Stimulated activated naive CD4-positive, alpha-beta T cell (primary cell): ENCODE measurements at regions not wholly inside any gene's neighbourhood (a gene's known extent, or its start where the extent isn't known, plus 50 kb on each side); places are given as distances from the start of the nearest gene placed in this dataset.
A peak's percentile ranks its signal among the peaks of the same experiment; 100 is the strongest.
"Not testable (repeated sequence)": the region's sequence is repeated elsewhere in the genome, so short reads cannot be mapped to it uniquely, and the experiment has no call there.

Experiments
- DNase-seq, 6 experiments: peaks; one replicate each; lab custom pipeline; 2025; lab: John Stamatoyannopoulos, UW

DNA sequence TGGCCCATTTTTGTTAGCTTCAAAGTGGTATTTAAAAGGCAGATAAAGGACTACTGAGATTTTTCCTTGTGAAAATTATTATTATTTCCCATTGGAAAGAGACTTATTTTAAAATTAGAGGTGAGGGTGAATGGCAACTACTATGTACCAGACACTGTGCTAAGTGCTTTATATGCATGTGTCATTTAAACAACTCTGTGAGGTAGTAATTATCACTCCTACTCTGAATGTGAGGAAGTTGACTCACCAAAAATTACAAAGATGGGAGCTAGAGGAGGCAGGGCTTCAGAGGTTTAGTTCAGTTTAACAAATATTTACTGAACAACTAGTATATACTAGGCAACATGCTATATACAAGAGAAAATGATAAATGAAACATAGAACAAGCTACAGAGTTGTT, 78.2 kb downstream of the MSL3 start:
- DNase-seq: no peak

DNA sequence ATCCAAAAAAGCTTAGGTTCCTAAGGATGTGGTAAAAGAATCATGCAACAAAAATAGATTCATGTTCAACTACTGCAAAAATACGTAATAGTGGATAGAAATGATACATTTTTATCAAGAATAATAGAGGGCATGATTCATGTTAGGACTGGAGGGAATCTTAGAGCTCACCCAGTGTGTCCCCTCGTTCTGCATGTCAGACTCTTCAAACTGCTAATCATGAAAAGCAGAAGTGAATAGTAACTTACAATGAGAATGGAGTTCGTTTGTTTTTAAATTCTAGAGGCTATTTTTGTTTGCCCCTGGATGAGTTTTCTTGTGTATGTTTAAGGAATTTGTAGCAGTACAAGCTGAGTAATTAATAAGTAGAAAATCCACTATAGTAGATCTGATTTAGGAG, 79.4 kb downstream of the MSL3 start:
- no peak for DNase-seq

DNA sequence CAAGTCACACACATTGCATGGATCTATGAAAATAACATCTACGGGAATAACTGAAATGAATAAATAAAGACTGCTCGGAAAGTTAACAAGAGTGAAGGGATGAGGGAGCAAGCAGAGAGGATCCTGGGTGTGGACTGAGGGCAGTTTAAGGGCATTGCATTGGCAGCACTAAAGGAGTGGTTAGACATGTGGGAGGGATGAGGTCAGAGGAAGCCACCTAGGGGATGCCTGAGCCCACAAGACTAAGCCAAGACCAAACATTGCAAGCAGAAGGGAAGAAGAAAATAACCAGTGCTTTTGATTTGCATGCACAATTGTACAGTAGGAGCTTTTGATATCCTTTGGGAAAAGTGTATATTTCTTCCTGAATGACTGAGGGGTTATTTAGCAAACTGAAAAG, 106.1 kb downstream of the MSL3 start:
- no peak for DNase-seq

DNA sequence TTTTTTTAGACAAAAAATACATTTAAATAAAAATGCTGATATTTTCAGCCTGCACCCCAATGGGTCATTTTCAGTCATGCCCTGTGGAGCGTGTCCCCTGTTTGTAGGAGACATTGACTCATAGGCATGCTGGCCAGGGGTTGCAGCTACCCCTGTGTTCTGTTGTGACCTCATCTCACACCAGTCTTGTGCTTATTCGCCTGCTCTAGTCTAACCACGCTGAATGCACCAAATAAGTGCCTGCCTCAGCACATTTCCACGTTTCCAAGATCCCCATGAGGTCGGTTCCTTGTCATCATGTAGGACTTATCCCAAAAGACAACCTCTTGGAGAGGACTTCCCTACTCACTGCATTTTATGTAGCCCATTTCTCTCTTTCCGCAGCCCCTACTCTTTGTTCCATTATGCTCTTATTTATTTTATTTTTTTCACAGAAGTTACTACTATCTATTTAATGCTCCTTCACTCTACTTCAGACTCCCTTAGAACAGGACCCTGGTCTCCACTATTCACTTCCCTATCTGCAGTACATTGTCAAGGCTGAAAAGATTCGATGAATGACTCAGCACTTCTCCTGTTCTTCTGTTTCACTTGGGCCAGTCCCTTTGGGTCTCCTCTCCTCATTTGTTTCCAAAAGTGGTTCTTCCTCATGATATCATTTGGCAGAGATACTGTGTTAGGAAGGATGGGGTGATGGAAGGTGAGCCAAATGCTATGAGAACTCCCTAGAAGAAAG, 109.7 kb downstream of the MSL3 start:
- no peak for DNase-seq

DNA sequence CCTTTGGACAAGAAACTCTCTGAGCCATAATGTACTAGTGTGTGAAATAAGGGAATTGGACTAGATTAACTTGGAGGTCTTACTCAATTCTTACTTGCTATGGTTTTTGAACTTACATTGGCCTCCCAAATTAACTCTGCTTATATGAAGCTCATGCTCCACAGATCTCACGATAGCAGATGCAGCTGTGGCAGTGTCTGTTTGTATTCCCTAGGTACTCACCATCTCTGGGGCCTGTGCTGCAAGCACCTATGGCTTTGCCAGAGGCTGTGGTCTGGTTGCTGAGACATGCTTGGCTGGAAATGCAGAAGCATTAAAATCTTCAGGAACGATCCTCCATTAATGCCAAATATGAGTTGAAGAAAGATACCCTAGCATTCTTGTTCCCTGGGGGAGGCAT, 112.8 kb downstream of the MSL3 start:
- no peak for DNase-seq

DNA sequence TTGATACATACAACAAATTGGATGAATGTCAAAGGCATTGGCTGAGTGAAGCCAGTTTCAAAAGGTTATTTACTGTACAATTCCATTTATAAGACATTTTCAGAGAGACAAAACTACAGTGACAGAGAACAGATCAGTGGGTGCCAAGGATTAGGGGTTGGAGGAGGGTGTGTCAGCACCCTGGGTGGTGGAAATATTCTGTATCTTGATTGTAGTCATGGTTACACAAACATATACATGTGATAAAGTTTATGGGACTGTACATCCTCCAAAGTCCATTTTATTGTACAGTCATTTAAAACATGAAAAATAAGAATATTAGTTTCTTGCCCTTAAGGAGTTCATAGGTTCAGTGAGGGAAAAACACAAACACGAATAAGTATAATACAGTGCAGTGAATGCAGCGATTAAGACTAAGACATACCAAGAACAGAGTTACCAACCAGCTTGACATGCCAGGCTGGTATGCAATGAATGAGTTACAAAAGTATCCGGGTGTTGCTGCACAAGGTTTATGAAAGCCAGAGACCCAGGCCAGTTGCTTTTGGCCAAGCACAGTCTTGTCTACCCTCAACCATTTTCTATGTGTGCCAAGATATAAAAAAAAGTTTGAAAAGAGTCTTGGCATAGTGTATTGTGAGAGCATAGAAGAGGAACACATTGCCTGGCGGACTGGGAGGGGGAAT, 123.6 kb downstream of the MSL3 start:
- no peak for DNase-seq

DNA sequence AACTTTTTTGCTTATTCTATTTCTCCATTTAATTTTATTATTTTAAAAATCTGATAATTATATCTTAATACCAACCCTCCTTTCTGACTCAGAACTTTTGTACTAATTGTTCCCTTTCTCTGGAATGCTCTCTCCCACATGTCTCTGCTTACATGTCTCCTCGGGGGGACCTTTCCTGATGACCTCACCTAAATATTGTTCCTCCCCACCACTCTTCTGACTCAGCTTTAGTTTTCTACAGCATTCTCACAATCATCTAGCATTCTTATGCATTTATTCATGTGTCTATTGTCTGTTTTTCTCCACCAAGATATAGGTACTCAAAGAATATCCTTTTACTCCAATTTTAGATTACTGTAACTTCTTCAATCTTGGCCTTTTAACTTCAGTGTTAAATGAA, 128.7 kb downstream of the MSL3 start:
- DNase-seq: no peak

DNA sequence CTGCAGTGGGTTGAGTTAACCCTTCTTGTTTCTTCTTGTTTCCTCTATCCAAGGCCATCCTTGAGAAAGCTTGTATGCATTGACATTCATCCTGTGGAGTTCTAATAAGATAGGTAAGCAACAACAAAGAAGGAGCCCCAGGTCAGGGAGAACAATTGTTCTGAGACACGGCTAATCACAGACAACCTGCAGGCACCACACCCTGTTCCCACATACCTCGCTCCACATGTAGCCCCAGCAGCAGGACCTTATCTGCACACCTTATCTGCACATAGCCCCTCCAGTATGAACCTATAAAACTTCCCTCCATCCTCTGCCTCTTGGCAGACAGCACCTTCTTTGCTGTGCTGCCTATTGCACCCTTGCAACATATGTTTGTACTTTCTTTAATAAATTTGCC, 129.1 kb downstream of the MSL3 start:
- DNase-seq: no peak

DNA sequence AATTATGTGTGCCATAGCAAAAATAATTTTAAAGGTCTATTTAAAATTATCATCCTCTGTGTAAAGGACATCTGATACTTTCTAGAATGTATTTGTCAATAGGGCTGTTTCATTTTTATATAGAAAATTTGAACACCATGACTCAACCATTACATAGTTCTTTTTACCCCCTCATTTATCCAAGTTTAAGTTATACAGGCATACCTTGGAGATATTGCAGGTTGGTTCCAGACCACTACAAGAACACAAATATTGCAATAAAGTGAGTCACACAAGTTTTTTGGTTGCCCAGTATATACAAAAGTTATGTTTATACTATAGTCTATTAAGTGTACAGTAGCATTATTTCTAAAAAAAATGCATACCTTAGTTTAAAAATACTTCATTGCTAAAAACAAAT, 130.4 kb downstream of the MSL3 start:
- DNase-seq: no peak

DNA sequence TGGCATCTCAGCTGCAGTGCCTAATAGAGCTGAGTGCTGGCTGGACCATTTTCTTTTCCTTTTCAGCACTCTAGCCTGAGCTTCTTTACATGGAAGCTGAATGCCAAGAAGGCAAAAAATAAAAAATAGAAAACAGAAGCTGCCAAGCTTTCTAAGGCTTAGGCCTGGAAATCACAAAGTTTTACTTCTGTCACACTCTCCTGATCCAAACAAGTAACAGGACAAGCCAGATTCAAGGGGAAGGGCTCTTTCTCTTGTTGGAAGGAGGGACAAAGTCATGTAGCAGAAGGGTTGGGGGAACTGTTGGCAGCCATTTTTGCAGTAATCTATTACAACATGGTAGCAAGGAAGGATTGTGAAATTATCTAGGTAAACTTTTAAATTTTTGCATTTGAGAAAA, 131.8 kb downstream of the MSL3 start:
- DNase-seq: no peak

DNA sequence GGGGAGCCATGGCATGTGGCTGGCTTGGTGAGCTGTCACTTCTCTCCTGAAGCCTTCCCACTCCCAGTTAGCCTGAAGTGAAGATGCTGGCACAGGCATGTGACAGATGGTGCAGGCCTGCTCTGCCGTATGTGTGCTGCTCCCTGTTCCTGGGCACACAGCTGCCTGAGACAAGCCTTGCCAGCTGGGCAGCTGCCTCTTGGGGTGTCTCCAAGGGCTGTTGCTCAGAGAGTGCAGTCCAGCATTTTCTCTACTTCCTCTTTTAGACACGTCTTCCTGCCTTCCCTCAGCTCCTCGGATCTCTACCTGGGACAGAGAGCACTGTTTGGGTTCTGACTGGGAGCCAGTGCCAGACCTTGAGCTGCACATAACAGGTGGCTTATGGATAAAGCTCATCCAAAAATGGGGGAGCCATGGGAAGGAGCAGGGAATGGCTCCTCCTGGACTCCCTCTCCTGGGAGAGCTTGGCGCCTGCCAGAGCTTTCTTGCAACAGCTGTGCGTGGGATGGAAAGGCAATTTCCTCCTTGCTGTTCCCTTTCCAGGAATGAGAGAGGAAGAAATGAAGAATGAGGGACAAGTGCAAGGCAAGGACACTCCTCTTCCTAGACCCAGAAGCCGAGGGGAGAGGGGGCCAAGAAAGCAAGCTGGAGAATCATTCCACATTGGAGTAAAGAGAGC, 132.9 kb downstream of the MSL3 start:
- no peak for DNase-seq

DNA sequence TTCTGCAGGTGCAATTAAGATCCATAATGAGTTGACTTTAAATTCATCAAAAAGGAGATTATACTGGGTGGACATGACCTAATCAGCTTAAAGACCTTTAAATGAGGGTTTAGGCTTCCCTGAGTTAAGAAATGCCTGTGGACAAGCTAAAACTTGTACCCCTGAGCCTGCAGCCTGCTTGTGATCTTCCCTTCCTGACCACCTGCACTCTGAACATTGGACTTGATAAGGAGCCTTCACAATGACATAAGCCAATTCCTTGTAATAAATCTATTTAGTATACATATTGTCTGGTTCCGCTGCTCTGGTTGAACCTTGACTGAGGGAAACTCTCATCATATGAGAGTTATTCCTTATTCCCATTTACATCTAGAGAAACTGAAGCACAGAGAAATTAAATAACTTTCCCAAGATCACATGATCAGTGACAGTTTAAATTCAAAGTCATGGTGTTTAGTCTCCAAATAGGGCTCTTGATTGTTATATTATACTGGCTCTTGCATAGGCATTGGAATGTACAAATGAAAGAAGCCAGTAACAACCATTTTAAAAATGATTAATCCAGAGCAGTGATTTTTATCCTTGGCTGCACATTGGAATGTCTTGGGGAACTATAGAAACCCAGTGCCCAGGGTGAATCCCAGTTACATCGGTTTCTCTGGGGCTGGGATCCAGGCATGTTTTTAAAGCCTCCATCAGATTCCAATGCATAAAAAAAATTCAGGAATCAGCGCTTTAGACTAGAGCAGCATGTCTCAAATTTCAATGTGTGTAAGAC, 136.1 kb downstream of the MSL3 start:
- no peak for DNase-seq

DNA sequence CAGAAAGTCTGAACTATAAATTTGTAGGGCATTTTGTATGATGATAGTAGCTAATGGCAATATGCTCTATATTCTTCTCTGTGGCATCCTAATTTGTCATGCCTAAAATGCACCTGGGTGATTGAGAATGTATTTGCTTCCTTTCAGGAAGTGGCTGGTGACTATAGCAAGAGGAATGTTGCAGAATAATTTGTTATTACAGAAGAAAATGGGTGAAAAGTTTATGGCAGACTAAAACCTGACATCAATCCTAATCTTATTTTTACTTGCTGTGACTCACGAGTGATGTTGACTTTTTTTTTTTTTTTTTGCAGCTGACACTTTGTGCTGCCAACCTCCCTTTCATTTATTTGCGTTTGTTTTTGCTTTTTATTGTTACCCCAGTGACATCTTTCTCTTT, 141.1 kb downstream of the MSL3 start:
- no peak for DNase-seq

DNA sequence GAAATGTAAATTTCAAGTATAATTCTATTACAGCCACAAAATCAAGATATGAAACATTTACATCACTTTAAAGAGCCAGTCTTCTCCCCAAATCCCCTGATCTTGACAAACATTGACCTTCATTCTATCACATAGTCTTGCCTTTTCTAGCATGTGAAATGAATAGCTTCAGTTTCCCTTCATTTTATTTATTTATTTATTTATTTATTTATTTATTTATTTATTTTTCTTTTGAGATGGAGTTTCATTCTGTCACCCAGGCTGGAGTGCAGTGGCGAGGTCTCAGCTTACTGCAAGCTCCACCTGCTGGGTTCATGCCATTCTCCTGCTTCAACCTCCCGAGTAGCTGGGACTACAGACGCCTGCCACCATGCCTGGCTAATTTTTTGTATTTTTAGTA, 147.9 kb downstream of the MSL3 start:
- DNase-seq: not testable (repeated sequence)

DNA sequence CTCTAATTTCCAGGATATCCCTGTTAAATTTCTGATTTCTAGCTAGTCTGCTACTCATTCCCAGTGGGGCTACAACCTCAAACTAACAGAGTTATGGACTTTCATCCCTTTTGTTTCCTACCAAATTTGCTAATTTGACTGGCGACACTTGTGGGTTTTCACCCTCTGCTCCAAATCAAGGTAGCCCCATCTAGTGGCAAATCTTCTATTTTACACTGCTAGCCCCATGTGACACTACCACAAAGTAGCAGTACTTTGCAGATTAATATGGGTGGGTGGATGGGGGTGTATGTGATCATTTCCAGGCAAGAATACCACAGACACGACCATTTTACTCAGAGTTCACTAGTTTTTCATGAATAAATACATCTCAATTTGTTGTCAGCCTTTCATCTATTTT, 150.3 kb downstream of the MSL3 start:
- peak in 3 of 6 experiments; percentile 2 to 32 (median 31) for DNase-seq

DNA sequence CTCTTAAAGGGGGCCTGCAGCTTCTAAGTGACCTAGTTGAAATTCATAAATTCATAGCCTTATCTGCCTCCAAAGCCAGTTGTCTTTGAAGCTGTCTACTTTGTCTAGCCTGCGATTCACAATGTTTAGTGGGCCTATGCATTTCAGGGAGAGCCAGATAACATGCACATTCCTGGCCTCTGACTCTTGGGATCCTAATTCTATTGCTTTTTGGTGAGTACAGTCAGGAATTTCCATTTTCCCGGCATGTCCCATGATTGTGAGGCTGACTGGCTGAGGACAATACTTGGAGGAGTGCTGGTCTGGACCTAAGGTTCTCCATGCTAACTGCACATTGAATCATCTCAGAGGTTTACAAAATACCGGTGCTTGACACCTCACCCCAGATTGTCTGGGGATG, 155.0 kb downstream of the MSL3 start:
- no peak for DNase-seq

DNA sequence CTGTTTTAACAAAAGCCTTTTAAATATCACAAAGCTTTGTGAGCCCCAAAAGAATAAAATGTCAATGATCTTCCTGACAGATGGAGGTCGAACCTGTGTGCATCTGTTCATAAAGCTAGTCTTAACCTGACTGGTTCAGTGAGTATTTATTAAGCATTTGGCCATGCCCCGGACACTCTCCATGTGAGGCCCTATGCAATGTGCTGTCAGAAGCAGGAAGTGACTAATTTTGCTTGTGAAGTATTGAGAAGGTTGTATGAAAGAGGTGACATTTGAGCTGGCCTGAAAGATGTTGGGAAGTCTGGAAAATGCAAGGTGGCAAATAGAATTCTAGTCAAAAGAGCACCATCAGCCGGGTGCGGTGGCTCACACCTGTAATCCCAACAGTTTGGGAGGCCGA, 171.4 kb downstream of the MSL3 start:
- no peak for DNase-seq

DNA sequence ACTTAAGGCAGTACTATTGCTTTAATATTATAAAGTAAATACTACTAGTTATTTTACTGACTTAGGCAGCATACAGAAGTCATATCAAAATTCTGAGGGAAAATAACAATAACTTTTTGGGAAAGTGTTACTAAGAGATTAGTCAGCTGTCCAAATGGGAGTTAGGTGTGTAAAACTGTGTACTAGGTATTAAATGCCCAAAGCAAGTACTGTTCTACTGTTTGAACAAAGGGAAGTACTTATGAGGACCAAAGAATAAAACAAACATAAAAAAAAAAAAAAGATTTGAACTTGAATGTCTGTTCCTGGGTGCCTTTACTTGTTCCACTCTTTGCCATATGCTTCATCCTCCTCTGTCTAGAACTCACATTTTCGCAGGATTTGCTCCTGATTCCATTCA, 174.4 kb downstream of the MSL3 start:
- DNase-seq: no peak

DNA sequence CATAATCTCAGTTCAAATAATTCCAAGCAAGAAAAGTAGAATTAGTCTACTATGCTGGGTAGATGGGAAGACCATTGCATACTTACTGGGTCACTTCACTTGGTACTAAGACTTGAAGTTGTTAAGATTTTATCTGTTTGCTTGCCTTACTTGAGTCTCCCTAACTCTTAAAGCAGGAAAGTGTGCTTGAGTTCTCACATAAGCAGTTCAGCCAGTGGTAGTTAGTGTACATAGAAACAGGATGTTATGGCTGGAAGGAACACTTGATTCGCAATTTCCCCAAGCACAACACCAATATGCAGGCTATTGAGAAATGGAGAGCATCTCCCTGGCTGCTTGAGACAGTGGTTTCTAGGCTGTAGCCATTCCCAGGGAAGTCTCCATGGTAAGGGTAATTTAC, 176.1 kb downstream of the MSL3 start:
- DNase-seq: no peak

DNA sequence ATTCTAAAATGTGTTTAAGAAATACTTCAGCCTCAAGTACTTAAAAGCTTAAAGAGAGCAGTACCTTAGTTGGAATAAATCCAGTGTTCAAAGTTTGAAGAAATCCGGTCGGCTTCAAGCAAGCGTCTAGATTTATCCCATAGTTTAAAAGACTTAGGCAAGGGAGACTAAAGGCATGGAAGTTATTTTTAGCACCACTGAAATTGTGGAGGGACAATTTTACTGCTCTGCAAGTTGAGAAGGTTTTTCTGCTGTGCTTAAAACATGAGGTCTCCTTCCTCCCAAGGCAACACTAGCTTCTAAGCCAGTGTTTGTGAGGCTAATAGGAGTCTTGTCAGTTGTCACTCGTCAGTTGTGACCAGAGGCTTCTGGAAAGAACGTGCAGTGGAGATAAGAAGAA, 183.5 kb downstream of the MSL3 start:
- DNase-seq: no peak

DNA sequence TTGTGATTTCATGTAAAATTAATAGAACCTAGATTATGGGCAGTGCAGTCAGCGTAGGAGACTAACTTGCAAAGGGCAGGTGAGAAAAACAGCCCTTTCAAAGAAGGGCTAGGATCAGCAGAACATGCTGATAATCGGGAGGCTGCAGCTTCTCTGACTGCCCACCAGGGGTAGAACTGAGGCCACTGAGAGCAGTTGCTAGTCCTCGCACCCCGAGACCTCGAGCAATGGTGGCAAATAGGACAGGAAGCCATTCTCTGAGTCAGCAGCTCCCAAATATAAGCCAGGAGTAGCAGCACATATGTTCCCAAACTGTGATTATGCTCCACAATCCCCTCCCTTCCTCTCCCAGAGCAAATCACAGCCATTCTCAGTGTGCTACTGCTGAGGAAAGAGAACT, 186.5 kb downstream of the MSL3 start:
- DNase-seq: no peak

DNA sequence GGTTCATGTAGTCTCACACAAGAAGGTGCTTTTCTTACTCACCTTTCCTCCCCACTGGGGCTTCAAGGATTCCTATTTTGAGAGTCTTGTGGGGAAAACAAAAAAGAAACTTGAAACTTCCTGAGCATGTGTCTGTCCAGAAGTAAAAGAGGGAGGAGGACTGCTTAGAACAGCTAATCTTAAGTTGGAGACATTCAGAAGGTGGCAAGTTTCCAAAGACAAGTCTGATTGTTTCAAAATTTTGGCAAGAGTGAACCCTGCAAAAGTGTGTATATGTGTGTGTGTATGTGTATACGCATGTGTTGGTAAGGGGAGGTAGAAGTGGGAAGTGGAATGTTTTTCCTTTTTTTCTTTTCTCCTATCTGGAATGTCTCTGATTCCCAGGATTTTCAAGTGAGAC, 189.0 kb upstream of the FRMPD4 start:
- no peak for DNase-seq
